HG02642 (cell line): ENCODE measurements at regions not wholly inside any gene's neighbourhood (a gene's known extent, or its start where the extent isn't known, plus 50 kb on each side); places are given as distances from the start of the nearest gene placed in this dataset.

Experiments used
- ATAC-seq: cut with Tn5 transposase; IDR thresholded peaks from one replicate; pipeline ENCODE4 v1.9.1; 2021; ENCODE audit warnings: mild to moderate bottlenecking; ENCODE audit not compliant: unreplicated experiment, poor library complexity

DNA sequence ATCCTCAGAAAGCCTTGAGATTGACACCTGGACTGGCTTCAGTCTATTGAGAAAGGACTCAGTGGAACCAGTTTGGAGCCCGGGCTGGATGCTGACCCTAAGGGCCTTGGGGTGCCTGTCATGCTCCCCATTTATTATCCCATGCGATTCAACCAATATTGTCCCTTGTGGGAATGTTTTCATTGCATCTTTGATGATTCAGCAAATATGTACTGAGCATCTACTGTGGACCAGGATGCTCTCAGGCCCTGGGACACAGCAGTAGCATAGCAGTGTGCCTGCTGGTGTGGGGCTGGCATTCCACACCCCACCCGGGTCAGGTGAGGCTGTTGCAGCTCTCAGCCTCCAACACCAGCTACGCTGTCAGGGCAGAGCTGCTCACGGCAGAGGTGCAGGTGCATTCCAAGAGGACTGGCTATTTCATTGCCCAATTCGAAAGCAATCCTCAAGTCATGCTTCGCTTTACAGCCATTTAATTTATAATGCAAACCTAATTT lies 586.0 kb downstream of the TCERG1L start:
- no peak for ATAC-seq

DNA sequence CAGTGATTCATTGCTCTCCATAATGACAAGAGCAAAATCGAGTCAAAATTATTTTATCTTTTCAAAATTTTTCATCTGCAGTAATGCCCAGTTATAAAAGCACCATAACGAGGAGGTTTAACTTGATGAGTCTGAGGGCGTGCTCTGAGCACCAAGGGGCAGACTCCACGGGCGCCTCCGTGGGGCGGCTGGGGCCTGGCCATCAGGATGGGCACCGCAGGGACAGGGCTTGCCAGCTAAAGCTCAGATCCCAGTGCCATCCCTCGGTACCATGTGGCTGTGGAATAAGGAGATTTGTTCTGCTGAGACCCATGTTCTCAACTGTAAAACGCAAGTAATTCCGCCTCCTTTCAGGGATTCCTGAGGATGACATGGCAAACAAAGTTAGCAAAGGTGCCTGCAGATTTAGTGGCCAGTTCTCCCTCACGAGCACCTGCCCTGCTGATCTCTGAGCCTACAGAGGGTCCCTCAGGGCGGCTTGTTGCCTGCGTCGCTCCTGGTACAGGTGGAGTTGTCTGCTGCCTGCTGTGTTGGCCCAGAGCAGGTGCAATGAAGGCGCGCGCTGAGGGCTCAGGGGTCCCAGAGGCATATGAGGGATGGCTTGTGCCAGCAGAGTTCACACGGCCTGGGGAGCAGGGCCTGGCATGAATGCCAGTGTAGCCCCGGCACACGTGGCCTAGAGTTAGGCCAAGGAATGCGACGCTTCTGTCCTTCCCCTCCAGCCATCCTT lies 584.4 kb downstream of the TCERG1L start:
- no peak for ATAC-seq

DNA sequence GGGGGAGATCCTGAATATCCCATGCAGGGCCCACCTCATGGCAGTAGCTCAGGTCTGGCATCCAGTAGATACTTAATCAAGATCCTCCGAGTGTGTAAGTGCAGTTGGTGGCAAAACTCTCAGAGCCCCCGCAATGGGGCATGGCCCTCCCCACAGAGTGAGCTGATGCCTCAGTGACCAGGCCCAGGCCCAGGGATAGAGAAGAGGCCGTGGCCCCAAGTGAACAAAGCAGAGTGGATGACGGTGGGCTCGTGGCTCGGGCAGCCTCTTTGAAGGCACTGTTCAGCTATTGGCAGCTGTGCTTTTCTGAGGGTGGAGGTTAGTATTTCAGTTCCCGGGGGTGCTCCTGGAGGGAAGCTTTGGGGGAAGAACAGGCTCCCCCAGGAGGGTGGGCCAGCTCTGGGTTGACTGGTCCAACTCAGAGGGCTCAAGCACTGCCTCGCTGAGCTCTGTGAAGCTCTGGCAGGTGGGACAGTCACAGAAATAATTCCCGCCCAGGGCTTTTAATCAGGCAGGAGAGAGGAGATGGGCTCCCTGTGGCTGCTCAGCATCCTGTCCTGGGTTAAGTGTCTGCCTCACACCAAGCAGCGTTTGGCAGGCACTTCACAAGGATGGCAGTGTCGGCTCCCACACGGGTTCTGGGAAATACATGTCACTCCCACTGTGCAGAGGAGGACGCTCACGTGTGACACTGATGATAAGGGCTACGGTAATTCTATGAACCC lies 583.6 kb downstream of the TCERG1L start:
- no peak for ATAC-seq

- ATAC-seq: no peak
These were observed 582.8 kb downstream of the TCERG1L start for GRCh38 chr10:130728531-130729215.

DNA sequence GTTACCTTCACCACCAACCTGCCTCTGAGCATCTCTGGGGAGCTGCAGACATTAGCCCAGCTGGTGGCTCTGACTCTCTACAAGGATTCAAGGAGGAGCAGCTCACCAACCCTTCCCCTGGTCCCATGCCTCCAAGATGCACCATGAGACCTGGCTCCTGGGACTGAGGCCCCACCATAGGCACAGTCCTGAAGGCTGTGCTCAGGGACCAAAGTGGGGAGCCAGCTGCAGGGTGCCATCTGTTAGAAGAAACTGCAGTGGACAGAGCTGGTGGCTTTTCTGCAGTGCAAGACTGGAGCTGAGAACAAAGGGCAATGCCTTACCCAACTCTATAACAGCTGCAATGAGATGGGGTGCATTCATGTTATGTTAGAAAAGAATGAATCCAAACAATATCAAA lies 581.6 kb downstream of the TCERG1L start:
- no peak for ATAC-seq

DNA sequence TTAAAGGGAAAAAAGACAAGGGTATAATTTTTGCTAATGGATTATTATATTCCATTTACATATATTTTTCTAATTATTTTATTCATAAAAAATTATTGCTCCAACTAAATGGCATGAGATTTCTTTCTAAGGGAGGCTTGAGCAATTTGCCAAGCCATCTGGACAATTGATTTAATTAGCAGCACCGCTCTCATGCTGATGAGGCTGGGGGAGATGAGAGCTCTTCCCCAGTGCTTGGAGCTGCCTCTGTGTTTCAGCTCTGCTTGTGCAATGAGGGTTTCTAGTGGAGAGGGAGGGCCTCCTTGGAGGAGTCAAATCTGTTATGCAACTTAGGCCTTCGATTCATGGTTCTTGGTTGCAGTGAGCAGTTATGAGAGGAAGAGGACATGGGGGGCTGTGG lies 574.3 kb downstream of the TCERG1L start:
- no peak for ATAC-seq

DNA sequence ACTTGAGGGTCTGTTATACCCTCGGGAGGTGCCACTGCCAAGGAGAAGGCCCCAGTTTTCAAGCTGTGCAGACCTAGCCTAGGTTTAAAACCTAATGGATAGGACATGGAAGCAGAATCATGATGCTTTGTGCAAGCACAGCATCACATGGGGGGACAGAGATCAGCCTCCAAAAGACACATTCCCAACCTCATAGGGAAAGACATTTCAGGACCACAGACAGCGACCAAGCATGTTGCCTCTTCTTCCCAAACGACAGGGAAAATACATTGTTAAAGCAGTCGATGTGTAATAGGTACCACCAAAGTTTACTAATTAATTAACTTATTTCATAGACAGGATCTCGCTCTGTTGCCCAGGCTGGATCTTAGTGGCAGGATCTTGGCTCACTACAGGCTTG lies 573.9 kb downstream of the TCERG1L start:
- ATAC-seq: no peak

- no peak for ATAC-seq
These were observed 572.3 kb downstream of the TCERG1L start for GRCh38 chr10:130739016-130739756.

DNA sequence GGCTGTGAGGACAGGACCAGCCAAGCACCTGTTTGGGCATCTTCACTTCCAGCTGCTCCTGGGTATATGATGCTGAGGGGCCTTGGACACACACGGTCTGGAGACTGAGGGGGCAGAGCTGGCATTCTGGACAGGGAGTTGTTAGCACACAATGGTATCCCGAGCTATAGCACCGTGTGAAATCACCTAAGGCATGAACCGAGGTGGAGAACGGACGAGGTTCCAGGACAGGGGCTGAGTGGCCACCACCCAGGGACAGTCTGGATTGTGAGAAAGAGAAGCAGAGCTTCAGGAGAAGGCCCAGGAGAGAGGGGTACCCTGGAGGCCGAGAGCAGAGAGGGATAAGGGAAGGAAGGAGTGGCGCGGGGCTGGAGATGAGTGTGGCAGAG lies 571.8 kb downstream of the TCERG1L start:
- ATAC-seq: no peak

DNA sequence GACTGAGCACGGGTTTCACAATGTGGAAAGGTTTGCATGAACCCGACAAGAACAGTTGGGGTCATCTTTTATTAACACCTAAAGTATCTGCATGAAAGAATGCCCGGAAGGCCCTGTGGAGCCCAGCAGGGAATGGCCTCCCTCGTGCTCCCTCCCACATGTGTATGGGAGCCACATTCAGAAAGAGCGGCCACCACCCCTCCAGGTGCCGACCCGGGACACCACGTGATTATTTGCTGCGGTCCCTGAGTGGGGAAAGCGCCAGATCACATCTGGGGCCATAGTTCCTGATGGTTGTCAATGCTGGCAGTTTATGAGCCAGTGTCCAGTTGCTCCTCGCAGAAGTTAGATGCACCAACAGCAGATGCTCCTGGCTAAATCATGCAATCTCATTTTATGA lies 571.4 kb downstream of the TCERG1L start:
- ATAC-seq: no peak

GRCh38 chr10:130740915-130741750 lies 570.4 kb downstream of the TCERG1L start:
- ATAC-seq: no peak

GRCh38 chr10:130741901-130742855 lies 569.3 kb downstream of the TCERG1L start:
- no peak for ATAC-seq

- no peak for ATAC-seq
These were observed 568.4 kb downstream of the TCERG1L start for GRCh38 chr10:130742941-130743675.

GRCh38 chr10:130743751-130744271 lies 567.7 kb downstream of the TCERG1L start:
- no peak for ATAC-seq

GRCh38 chr10:130744631-130745030 lies 566.9 kb downstream of the TCERG1L start:
- ATAC-seq: no peak

DNA sequence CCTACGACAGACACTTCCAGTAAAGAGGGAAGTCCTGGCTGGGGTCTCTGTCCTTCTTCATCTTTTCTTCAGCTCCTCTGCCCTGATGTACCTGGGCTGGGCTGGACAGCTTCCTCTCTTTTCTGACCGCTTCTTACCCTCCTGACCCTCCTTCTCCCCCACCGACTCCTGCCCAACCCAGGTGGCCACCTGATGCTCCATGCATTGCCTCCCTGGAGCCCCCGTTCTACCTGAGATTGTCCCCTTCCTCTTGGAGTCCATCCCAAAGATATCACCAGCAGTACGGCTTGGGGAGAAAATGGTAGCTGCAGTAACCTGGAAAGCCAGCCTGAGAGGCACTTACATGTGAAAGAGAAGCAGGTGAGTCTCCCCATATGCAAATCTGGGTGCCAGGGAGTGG lies 566.3 kb downstream of the TCERG1L start:
- ATAC-seq: no peak

DNA sequence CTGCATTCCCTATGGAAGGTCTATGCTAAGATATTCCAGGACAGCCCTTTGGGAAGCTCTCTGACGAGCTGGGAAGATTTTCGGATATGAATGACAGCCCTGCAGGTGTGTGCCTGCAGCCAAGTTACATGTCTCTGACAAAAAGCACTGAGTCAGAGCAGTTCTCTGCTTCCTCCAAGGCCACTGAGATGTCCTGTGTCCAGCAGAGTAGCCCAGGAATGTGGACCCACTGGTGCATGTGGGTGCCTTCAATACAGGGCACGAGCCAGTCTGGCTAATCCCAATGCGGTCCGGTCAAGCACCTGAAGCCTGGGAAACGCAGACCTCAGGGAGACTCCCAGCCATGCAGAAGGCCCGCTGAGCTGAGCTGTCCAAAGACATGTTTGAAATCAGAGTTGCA lies 565.7 kb downstream of the TCERG1L start:
- no peak for ATAC-seq

GRCh38 chr10:130746311-130746710 lies 565.2 kb downstream of the TCERG1L start:
- ATAC-seq: no peak
